Right lobe of liver (tissue), 6 donors: ENCODE measurements at regions not wholly inside any gene's neighbourhood (a gene's known extent, or its start where the extent isn't known, plus 50 kb on each side); places are given as distances from the start of the nearest gene placed in this dataset.

Experiments
- ATAC-seq, 4 donors: fragments of 200-7000 bp; cut with Tn5 transposase; one replicate each; pipeline ENCODE4 v1.9.1; 2020; ENCODE audit warnings: mild to moderate bottlenecking in 4 of 4, moderate library complexity in 4 of 4
- DNase-seq, 3 donors: peaks; one replicate each; pipeline ENCODE4 v3.0.0-alpha.2; 2020
- H3K27ac ChIP-seq, 3 donors: fragments of 200-600 bp; one replicate each; pipeline ENCODE4 v1.8.0; 2022
- H3K27me3 ChIP-seq, 2 donors: fragments of 200-600 bp; one replicate each; pipeline ENCODE4 v1.8.0; 2022
- H3K36me3 ChIP-seq, 4 donors: fragments of 200-600 bp; sonication (generic) in 1 of 4; one replicate each; pipeline versions ENCODE4 v1.5.1 to v1.8.0; 2017 to 2022; ENCODE audit warnings: control low read depth in 1 of 4
- H3K4me1 ChIP-seq, 4 donors: fragments of 200-600 bp; sonication (generic) in 1 of 4; one replicate each; pipeline versions ENCODE4 v1.5.1 to v1.8.0; 2017 to 2022; ENCODE audit warnings: control low read depth in 1 of 4
- H3K4me3 ChIP-seq, 3 donors: fragments of 200-600 bp; one replicate each; pipeline ENCODE4 v1.8.0; 2022
- H3K9me3 ChIP-seq, 4 donors: fragments of 200-600 bp; sonication (generic) in 1 of 4; one replicate each; pipeline versions ENCODE4 v1.5.1 to v1.8.0; 2017 to 2022; ENCODE audit warnings: control low read depth in 1 of 4
- CTCF ChIP-seq, 4 donors: fragments of 200-600 bp in 3 of 4; fragments of 450-650 bp in 1 of 4; IDR thresholded peaks; one replicate each; pipeline versions ENCODE4 v1.5.1 to v1.8.0; 2016 to 2022; ENCODE audit warnings: antibody characterized with exemption in 4 of 4, mild to moderate bottlenecking in 2 of 4
- POLR2A ChIP-seq: fragments of 450-650 bp; IDR thresholded peaks from one replicate; pipeline ENCODE4 v1.6.1; 2017; ENCODE audit warnings: antibody characterized with exemption, mild to moderate bottlenecking
- WGBS: methylation state at CpG from one replicate; pipeline ENCODE4 v1.1.6; 2018; ENCODE audit warnings: low coverage, low lambda C conversion rate; ENCODE audit not compliant: insufficient coverage; ENCODE audit errors: missing lambda C conversion rate; 5-methylcytosine and 5-hydroxymethylcytosine counted together
- intact Hi-C, 2 donors: fragments of 100-400 bp; cut with DNase I; formaldehyde crosslinking; loops; one replicate each; pipeline versions ENCODE4 v1.11.2 to v1.14.1; 2022
- donor health status: DM: no; HTN: yes; CAD: no.
- donor health status: DM: no; HTN: no; CAD: no.
- donor health status: DM: no; HTN: no; CAD: no.
- donor health status: DM: no; HTN: yes; CAD: no.
- donor health status: DM: no; HTN: yes; CAD: no.

GRCh38 chr12:93080452-93080851, 151.4 kb upstream of the EEA1 start:
- Histone ChIP-seq H3K36me3 (no peaks in the 10 kb centered on the region), H3K27ac (no peak overlapping the region), H3K27me3 (no peaks in the 10 kb centered on the region), H3K4me1 (no peaks in the 10 kb centered on the region), H3K9me3 (no peaks in the 10 kb centered on the region), H3K4me3 (no peak overlapping the region)
- ATAC-seq = no peak
- 75% methylated on average over 2 of the region's 2 CpGs for WGBS
- intact Hi-C loops = no loop called here
- TF ChIP-seq POLR2A (no peak), CTCF (IDR thresholded peaks at IDR 0.05) (no peak)
- DNase-seq = no peak

GRCh38 chr12:93080994-93081809, 152.1 kb upstream of the EEA1 start:
- Histone ChIP-seq H3K36me3 (no peaks in the 10 kb centered on the region), H3K27me3 (no peaks in the 10 kb centered on the region), H3K27ac (no peak overlapping the region), H3K9me3 (no peaks in the 10 kb centered on the region), H3K4me1 (no peaks in the 10 kb centered on the region), H3K4me3 (no peak overlapping the region)
- TF ChIP-seq CTCF (IDR thresholded peaks at IDR 0.05) = no peak
- TF ChIP-seq POLR2A = no peak
- ATAC-seq (no peak), DNase-seq (no peak)
- intact Hi-C loops = no loop called here
- WGBS = 79% methylated on average over 9 of the region's 10 CpGs

GRCh38 chr12:93081810-93082165, 152.7 kb upstream of the EEA1 start:
- no peaks in the 10 kb centered on the region for H3K9me3 ChIP-seq
- no peak overlapping the region for H3K4me3 ChIP-seq
- no peak overlapping the region for H3K27ac ChIP-seq
- ATAC-seq (no peak), DNase-seq (no peak)
- 93% methylated on average over 4 of the region's 4 CpGs for WGBS
- no peaks in the 10 kb centered on the region for H3K27me3 ChIP-seq
- intact Hi-C loops = no loop called here
- H3K4me1 ChIP-seq = no peaks in the 10 kb centered on the region
- H3K36me3 ChIP-seq = no peaks in the 10 kb centered on the region
- TF ChIP-seq CTCF (IDR thresholded peaks at IDR 0.05) (no peak), POLR2A (no peak)

GRCh38 chr12:93085383-93086287, 156.5 kb upstream of the EEA1 start:
- intact Hi-C loops = no loop called here
- peak; percentile 70 to 94 (median 76) for ATAC-seq
- no peak for TF ChIP-seq POLR2A
- TF ChIP-seq CTCF (IDR thresholded peaks at IDR 0.05) = no peak
- H3K27me3 ChIP-seq = no peaks in the 10 kb centered on the region
- WGBS = 66% methylated on average over 4 of the region's 4 CpGs
- H3K9me3 ChIP-seq = no peaks in the 10 kb centered on the region
- H3K4me1 ChIP-seq = peaks cover 0 to 7% (median 0%) of the 10 kb centered on the region in 4 donors
- peak overlapping the region in 1 of 3 donors; percentile 11 for H3K27ac ChIP-seq
- H3K36me3 ChIP-seq = no peaks in the 10 kb centered on the region
- no peak for DNase-seq
- no peak overlapping the region for H3K4me3 ChIP-seq
